T follicular helper cell (primary cell): ENCODE measurements at regions not wholly inside any gene's neighbourhood (a gene's known extent, or its start where the extent isn't known, plus 50 kb on each side); places are given as distances from the start of the nearest gene placed in this dataset.

ENCODE experiments used
- DNase-seq: peaks from one replicate; pipeline ENCODE4 v3.0.0-alpha.2; 2020; ENCODE audit warnings: low read depth

DNA sequence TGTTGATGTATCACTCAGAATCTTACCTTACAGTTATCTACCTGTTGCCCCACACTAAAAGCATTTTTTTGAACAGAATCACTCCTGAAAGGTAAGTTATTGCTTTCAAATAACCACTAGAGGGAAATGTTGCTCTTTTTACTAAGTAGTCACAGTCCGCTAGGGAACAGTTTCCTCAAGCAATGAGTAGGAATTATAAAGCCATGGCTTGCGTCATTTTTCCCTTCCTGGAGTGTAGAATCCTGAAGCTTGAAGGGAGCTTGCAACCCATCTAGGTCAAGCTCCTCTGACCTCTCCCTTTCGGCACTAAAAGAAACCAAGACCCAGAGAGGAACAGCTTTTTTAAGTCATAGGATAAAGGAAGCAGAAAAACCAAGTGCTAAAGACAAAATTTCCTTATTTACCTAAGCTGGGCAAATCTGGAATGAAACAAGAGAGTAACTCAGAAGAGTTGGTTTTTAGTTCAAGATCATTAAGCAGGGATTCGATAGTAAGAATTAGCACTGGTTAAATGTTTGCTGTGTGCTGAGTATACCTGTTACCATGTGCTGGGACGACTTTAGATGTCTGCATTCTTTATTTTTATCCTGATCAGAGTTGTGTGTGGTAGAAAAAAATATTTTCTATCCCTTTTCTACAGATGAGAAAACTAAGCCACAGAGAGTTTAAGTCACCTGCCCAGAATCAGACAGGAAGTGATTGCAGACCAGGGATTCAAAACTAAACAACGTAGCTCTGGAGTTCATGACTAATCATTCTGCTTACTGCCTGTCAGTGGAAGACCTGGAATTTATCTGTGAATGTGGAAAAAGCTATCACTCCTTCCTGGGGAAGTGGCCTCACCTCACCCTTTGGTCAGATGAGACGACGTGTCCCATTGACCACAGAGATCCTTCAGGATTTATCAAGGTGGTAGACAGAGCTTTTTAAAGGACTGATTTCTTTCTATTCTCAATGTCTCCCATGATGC is 631.5 kb downstream of the RAB28 start:
- DNase-seq = no peak

DNA sequence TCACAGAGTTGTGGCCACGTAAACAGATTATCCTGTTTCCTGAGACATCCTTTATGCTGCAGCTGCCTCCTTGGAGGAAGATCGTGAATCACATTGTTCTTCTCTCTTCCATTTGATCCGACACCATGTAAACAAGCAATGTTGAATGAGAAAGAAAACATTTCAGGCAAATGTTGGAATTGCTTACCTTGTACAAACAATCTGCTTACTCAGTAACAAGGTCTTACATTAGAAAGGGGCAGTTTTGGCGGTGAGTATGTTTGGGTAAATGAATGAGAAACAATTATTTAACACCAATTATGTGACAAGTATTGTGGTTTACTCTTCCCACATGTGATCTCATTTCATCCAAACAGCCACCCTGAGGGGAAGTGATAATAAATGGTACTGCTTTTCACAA is 637.8 kb downstream of the RAB28 start:
- DNase-seq = no peak

DNA sequence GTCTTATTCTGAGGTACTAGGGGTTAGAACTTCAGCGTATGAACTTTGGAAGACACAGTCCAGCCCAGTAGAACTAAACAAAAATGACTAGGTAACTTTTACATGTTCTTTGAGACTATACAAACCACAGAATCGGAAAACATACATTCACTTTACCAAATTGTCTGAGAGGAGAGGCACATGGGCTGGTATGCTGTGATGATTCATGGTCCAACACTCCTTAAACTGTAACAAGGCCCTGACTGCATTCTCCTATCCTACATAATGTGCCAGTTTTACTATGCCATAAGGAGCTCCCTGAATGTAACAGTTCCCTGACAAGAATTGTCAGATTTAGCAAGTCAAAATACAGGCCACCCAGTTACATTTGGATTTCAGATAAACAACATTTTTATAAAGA is 640.0 kb downstream of the RAB28 start:
- no peak for DNase-seq

DNA sequence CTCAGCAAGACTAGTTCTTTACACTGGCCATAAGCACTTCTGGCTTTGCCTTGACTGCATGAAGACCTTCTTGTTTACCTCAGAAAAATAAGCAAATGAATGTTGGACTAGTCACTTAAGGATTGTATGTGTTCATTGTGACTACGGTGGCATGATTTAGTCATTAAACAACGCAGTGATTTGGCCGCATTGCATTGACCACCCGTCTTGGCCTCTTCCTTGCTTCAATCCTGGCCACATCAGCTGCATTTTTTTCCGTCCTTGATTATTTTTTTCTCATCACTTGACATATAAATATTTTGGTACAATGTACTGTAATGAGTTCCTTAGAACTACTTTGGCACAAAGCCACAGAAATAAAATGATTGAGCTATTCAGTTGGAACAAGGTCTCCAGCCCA is 656.2 kb downstream of the RAB28 start:
- no peak for DNase-seq

DNA sequence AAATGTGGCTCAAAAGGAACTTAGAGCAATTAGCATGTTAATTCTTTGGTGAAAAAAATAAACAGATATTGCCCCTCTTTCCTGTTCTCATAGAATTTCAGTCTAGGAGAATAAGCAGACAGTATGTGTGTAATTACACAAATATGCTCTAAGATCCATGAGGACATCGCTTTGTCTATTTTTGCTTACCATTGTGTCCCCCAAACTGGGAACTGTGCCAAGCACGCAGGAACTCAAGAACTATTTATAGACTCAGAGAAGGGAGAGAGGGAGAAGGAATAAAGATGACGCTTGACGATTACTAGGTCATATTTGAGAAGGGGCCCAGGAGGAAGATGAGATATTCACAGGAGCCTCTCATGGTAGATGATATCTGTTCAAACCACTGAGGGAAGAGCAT is 692.6 kb downstream of the RAB28 start:
- no peak for DNase-seq

DNA sequence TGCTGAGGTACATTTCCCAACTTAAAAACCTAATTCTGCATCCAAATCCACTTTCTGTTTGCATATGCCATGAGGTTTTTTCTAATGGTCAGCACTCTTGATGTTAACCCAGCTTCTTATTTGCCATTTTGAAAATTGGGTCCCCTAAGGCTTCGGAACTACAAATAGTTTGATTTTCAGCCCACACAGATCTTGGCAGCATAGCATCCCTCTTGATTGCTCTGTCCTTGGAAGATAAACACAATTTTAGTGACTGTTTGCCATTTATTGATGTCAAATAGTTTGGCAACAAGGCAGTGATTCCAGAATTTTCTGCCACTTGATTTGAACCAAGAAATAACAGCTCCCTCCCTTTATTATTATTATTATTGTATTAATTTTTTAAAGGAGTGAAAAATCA is 696.9 kb downstream of the RAB28 start:
- no peak for DNase-seq

DNA sequence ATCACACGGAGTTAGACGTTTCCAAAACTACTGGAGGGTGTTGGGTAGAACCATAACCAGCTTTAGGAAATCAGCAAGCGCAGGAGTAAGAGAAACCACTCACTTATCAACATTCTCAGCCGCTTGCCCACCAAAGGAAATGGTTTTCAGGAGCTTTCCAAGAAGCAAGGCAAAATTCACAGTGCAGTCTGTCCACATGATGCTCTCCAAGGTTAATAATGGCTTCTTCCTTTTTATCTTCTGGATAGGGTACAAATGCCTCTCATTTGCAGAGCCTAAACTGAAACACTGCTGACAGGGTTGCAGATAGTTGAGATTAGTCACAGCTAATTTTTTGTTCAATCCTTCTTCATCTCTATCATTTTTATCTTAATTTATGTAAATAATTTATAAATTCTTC is 705.4 kb downstream of the RAB28 start:
- DNase-seq = no peak

DNA sequence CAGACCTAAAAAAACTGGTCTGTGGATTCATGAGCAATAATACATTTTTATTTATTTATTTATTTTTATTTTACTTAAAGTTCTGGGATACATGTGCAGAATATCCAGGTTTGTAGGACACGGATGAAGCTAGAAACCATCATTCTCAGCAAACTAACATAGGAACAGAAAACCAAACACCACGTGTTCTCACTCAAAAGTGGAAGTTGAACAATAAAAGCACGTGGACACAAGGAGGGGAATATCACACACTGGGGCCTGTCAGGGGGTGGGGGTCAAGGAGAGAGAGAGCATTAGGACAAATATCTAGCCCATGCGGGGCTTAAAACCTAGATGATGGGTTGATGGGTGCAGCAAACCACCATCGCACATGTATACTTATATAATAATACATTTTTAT is 705.9 kb downstream of the RAB28 start:
- no peak for DNase-seq

DNA sequence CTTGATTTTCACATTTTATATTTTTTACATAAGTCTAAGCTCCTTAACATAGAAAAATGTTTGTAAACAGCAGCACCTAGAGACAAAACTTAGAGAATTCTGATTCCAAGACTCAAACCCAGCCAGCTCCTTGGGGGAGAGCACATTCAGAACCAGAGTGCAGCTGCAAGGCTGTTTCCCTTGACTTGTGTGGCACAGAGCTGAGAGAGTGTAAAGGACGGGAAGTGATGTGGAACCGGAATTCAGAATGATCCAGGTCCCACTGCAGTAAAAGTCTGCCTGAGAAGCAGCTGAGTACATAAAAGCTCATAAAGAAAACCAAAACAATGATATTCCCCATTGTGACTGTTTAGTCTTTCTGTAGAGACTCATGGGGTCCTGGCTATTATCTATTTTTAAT is 713.8 kb downstream of the RAB28 start:
- no peak for DNase-seq

DNA sequence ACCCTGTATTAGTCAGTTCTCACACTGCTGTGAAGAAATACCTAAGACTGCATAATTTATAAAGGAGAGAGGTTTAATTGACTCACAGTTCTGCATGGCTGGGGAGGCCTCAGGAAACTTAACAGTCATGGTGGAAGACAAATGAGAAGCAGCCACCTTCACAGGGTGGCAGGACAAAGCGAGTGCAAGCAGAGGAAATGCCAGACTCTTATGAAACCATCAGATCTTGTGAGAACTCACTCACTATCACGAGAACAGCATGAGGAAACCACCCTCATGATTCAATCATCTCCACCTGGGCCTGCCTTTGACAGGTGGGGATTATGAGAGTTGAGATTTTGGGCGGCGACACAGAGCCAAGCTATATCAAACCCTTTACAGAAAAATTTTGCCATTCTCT is 722.4 kb downstream of the RAB28 start:
- DNase-seq = no peak

DNA sequence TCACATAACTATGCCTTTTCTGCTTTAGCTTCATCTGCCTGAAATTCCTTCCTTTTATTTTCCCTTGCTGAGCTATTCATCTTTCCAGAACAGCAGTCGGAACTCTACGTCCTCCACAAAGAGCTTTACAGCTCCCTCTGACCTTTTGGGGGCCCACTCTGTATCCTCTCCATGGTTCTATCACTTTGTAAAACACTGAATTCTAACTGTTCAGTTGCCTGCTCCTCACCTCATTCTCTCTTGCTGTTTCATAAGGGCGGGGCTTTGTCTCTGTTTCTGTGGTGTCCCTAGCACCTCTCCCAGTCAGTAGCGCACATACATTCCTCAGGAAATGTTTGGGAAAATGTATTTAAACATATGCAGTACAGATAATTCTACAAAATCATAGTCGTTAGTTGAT is 737.0 kb downstream of the RAB28 start:
- no peak for DNase-seq

DNA sequence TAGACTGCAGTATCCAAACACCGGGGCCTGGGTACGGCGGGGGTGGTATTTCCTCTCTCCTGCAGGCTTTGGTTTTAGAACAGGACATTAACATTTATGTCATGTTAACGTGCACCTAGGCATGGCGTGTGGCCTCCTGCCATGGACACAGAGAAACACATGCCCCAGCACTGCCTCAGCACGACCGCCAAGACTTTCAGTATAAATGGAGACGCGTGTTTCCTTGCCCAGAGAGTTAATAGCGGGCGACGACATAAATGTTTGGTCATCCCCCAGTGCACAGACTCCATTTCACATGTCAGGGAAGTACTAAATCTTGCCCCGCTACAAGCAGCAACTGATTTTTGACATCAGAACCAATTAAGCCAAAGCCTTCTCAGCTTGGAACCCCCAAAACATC is 737.9 kb downstream of the RAB28 start:
- no peak for DNase-seq

DNA sequence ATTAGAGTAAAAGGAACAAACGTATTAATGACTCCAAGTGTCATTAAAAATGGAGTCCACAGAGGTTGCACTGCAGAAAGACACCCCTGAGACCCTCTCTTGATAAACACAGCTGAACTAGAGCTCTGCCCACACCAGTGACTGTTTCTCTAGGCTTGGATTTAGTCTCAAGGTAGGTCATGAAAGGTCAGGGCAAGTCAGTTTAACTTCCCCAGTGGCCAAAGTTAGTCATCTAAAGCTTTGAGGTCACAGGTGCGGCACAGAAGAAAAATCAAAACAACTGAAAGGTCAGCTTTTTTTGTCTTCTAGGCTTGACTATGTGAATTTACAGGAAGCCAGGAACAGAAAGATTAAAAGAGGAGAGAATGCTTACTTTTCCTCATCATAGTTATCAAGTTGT is 749.6 kb downstream of the RAB28 start:
- DNase-seq = no peak

DNA sequence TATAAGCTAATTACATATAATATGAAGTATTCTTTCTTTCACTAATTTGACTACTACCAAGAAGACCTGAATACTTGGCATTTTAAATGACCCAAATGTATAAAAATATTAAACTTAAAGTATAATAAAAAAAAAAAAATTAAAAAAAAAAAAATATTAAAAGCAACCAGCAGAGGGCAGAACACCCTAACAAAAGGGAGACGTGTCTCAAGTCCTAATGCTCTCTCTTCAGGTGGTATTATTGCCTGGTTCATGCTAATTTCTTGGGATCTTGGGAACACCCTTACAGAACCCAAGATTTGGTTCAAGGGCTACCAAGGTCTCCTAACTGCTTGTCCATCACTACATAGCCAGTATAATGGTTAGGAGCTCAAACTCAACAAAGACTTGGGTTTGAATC is 754.8 kb downstream of the RAB28 start:
- DNase-seq = no peak

DNA sequence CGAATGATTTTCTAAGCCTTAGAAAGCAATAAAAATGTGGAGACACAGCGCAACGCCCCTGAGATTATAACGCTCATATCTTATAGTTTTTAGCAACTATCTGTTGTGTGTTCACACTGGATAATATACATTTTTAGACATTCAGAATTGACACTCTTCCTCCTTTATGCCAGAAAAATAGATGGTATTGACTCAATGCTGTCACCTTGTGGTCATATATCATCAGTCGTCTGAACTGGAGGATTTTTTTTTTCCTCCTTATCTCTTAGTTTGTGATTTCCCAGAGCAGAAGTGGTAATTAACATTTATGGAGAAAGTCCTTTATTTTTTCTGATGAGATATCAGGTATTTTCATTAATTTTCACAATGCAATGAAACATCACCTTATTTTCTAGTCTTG is 759.6 kb downstream of the RAB28 start:
- DNase-seq = no peak

DNA sequence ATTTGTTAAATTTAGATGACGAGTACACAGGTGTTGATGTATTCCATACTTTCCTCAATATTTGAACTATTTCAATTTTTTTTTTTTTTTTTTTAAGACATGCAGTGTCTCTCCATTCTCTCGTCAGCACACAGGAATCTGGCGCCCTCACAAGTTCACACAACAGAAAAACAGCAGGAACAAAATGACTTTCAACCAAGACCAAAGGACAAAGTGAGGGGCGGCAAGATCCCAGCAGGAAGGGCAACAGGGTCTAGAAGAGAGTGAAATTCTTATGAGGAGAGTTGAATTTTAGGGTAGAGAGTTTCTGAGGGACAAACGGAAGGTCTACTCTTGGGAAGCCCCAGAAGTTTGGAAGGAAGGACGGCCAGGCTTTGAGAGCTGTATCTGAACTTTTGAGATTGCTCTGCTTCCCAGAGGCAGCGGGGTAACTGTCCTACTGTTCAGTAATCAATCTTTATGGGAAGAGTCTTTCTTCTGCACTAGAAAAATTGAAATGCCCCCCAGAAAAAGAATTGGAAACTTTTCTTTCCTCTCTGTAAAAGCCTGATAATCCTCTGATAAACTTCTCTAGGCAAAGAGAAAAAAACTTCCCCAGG is 760.2 kb downstream of the RAB28 start:
- no peak for DNase-seq

DNA sequence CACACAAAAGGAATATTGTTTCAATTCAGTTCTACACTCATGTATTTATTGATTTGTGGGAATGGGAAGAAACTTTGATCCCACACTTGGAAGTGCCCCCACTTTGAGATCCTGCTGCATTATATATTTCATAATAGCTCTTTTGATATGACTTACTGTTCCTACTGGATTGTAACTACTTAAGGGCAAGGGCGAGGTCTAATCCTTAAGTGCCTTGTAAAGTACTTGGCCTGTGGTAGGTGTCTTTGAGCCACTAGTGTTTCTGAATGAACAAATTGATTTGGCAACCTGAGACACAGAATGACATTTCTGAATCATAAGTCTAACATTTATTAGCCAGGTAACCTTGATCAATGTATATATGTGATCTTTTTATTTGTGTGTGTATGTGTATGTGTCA is 767.2 kb downstream of the RAB28 start:
- no peak for DNase-seq

DNA sequence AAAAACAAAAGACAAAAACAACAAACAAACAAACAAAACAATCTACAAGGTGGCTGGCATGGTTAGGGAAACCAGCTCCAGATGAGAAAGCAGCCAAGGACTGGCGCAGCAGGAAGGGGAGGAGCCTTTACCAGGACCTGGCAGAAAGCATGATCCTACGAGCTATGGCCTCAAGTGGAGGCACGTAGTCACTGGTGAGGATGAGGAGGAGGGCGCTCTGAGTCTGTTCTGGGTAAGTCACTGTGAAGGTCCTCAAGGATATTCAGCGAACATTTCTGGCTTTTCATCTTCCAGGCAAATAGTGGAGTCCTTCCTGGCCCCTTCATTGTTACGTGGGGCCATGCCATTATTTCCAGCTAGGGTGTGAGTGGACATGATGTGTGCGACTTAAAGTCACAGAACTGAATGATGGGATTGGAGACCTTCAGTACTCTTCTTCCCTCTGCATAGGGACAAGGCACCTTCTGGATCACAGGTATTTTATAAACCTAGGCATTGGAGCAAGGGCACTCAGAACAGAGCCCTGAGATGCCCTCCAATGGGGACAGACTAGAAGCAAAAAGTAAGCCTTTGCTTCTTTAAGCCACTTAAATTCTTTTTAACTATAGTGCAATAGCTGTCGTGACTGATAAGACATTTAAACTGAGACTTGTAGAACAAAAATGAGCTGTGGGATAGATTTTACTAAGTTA is 771.3 kb downstream of the RAB28 start:
- no peak for DNase-seq

DNA sequence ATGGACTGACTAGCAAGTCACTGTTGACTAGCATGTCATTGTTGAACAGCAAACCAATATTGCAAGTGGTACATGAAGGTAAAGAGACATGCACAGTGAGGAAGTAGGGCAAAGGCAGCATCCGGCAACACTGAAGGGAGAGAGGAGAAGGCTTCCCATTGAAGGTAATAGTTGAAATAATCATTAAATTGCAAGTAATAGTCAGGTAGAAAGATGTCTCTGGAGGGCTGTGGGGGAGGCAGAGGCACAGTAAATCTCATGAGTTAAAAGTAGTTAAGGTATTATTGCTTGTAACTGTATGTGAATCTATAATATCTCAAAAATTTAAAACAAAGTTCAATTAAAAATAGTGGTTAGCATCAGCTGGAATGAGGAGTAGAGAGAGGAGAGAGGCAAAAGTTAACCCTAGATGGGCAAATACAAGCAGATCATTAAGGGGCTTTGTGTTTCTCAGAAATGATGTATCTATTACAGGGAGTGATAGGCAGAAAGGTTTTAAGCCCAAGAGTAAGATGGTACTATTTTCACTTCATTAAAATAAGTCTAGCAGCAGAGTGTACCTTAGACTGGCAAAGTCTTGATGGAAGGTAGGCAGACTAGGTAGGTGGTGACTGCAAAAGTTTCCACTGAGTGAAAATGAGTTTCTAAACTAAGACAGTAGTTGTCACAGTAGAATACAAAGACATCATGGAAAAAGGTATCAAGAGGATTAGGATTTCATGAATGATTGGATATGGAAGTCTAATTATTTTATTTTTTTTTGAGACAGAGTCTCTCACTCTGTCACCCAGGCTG is 776.6 kb downstream of the RAB28 start:
- DNase-seq = no peak

DNA sequence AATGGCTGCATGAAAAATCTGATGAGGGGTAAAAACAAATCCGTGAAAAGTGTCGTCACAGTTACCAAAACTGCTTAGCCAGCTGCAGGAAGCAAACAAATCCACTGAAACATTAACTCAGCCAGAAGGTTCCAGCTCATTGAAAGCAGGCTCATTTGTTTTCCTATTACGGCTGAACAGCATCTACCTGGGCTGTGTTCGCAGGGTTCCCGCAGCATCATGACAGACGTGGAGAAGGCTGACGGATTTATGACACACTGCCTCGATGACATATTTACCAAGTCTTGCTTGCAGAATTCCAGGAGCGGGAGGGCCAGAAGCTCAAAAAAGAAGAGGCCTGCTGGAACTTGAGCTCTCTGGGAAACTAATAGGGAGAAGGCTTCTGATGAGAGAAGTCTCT is 781.1 kb downstream of the RAB28 start:
- DNase-seq = no peak

DNA sequence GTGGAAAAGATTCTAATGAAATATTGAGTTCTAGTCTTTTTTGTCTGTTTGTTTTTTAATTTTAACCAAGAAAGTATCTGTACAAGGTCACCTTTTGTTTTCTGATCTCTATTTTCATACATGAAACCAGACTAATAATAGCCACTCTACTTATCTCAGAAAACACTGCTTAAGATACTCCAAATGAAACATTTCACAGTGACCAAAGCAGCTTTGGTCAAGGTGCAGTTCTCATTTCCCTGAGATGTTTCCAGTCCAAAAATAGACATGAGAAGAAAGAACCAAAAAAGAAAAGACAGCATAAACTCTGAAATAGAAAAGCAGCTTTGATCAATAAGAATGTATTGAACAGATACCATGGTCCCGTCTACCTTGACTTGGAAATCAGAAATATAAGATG is 782.8 kb downstream of the RAB28 start:
- DNase-seq = no peak

DNA sequence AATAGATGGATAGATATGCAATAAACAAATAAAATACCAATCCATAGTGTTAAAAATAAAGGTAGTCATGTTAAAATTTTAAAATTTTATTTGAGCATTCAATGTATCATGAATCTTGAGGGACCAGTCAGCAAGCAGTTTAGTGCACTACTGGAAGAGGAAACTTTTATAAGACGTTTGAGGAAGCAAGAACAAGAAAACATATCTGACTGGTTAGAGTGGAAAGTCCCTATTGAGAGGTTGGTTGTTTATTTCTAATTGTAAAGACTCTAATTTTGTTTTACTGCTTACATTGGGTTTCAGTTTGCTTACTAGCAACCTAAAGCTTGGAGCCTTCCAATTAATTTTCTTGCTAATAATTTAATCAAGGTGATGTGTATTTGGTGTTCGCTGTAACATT is 786.2 kb downstream of the RAB28 start:
- DNase-seq = no peak
